Uterus (tissue), 3 donors: ENCODE measurements at regions not wholly inside any gene's neighbourhood (a gene's known extent, or its start where the extent isn't known, plus 50 kb on each side); places are given as distances from the start of the nearest gene placed in this dataset.

ENCODE experiments used
- DNase-seq, 2 donors: peaks; one replicate each; pipeline ENCODE4 v3.0.0-alpha.2; 2019 to 2020
- H3K27ac ChIP-seq, 2 donors: fragments of 200-600 bp; sonication (generic); 1 replicate in 1 of 2; 2 replicates in 1 of 2; pipeline ENCODE4 v1.5.1; 2016 to 2018
- H3K27me3 ChIP-seq, 2 donors: fragments of 200-600 bp; sonication (generic); one replicate each; pipeline ENCODE4 v1.5.1; 2018 to 2019; ENCODE audit warnings: control low read depth in 1 of 2
- H3K36me3 ChIP-seq, 2 donors: fragments of 200-600 bp; sonication (generic); one replicate each; pipeline ENCODE4 v1.5.1; 2019; ENCODE audit warnings: control low read depth in 1 of 2
- H3K4me1 ChIP-seq, 2 donors: fragments of 200-600 bp; sonication (generic); one replicate each; pipeline ENCODE4 v1.5.1; 2018 to 2019; ENCODE audit warnings: control low read depth in 1 of 2
- H3K4me3 ChIP-seq, 2 donors: fragments of 200-600 bp; sonication (generic); 1 replicate in 1 of 2; 2 replicates in 1 of 2; pipeline ENCODE4 v1.5.1; 2018 to 2019; ENCODE audit warnings: mild to moderate bottlenecking in 1 of 2
- H3K9me3 ChIP-seq, 2 donors: fragments of 200-600 bp; sonication (generic); one replicate each; pipeline ENCODE4 v1.5.1; 2019; ENCODE audit warnings: control low read depth in 1 of 2
- POLR2A ChIP-seq, 2 donors: fragments of 450-650 bp; IDR thresholded peaks; one replicate each; pipeline ENCODE4 v1.6.1; 2016; ENCODE audit warnings: antibody characterized with exemption in 2 of 2, mild to moderate bottlenecking in 1 of 2, moderate library complexity in 1 of 2
- intact Hi-C: fragments of 100-400 bp; cut with DNase I; formaldehyde crosslinking; loops from one replicate; pipeline ENCODE4 v1.15.1; 2023; ENCODE audit warnings: low total_unique reads
- TF ChIP-seq, protein P1 (sequence below), 4 experiments: fragments of 200-600 bp in 2 of 4; fragments of 450-650 bp in 2 of 4; sonication (generic) in 2 of 4; IDR thresholded peaks; one replicate each; pipeline ENCODE4 v1.5.1; 2016 to 2019; ENCODE audit warnings: antibody characterized with exemption in 4 of 4, mild to moderate bottlenecking in 2 of 4, moderate library complexity in 1 of 4
- donor health status: DM: yes; HTN: yes; CAD: no.

GRCh38 chr12:107441665-107442300 lies 243.8 kb upstream of the PWP1 start:
- Histone ChIP-seq H3K27me3 (no peaks in the 10 kb centered on the region), H3K27ac (peak overlapping the region in 1 of 2 donors; percentile 17), H3K9me3 (no peaks in the 10 kb centered on the region), H3K4me1 (no peaks in the 10 kb centered on the region), H3K36me3 (no peaks in the 10 kb centered on the region), H3K4me3 (no peak overlapping the region)
- TF ChIP-seq, protein P1, sequence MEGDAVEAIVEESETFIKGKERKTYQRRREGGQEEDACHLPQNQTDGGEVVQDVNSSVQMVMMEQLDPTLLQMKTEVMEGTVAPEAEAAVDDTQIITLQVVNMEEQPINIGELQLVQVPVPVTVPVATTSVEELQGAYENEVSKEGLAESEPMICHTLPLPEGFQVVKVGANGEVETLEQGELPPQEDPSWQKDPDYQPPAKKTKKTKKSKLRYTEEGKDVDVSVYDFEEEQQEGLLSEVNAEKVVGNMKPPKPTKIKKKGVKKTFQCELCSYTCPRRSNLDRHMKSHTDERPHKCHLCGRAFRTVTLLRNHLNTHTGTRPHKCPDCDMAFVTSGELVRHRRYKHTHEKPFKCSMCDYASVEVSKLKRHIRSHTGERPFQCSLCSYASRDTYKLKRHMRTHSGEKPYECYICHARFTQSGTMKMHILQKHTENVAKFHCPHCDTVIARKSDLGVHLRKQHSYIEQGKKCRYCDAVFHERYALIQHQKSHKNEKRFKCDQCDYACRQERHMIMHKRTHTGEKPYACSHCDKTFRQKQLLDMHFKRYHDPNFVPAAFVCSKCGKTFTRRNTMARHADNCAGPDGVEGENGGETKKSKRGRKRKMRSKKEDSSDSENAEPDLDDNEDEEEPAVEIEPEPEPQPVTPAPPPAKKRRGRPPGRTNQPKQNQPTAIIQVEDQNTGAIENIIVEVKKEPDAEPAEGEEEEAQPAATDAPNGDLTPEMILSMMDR (IDR thresholded peaks at IDR 0.05), result no peak
- no peak for TF ChIP-seq POLR2A (IDR thresholded peaks at IDR 0.05)
- DNase-seq, result peak in 1 of 2 donors; percentile 14
- intact Hi-C loops, result no loop called here

DNA sequence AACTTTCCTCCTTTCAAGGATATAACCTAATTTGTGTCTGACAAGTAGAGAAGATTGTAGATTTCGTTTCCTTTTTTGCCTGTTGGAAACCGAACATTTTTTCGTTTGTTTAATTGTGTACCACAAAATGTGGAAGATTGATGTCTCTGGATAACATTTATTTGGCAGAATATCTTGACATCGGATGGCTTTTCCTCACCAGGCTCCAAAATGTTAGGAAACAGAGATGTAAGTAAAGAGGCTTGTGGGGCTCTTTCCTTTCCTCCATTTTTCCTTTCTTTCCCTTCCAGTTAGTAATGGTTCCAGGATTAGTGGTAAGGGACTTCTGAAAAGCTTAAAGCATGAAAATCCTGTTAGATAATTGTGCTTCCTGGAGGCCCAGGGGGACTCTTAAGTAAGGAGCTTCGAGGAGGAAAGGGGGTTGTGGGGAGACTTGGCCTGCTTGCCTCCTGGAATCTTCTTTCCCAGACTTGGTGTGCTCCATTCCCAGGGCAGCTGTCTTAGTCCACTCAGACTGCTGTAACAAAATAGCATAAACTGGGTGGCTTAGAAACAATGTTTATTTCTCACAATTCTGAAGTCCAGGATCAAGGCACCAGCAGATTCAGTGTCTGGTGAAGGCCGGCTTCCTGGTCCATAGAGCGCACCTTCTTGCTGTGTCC lies 243.1 kb upstream of the PWP1 start:
- H3K4me3 ChIP-seq, result no peak overlapping the region
- no peak for DNase-seq
- intact Hi-C loops, result no loop called here

DNA sequence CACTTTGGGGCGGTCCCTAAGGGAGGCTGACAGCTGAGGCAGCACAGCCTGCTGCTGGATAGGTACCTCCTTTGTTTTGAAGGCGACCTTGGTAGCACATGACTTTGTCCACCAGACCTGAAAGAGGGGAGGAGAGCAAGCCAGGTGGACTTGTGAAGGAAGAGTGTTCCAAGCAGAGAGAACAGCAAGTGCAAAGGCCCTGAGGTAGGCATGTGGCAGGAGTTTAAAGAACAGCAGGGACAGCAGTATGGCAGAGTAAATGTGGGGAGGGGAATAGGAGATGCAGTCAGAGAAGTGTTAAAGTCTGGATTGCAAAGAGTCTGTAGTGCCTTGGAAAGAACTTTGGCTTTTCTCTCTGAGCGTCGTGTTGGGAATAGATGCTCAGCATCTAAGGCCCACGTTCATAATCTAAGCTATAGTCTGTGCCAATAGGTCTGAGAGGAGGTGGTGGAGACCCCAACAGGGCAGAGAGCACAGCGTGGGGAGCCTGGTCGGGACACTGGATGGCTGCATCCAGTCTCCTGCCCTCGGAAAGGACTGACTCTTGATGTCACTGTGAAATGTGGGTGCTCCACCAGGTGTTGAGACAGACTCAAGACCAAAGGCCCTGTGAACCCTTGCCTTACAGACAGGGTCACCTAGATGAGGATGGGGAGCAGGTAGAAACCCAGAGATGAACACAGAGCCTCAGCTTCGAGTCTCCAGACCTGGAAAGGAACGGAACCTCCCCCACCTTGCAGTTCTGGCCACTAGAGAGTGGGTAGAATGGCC lies 242.1 kb upstream of the PWP1 start:
- no peak overlapping the region for H3K27ac ChIP-seq

More for the DNA sequence above, 243.1 kb upstream of the PWP1 start:
- Histone ChIP-seq H3K27me3 (no peaks in the 10 kb centered on the region), H3K4me1 (no peaks in the 10 kb centered on the region), H3K9me3 (no peaks in the 10 kb centered on the region), H3K36me3 (no peaks in the 10 kb centered on the region), H3K27ac (peak overlapping the region in 1 of 2 donors; percentile 17)
- TF ChIP-seq, protein P1 (IDR thresholded peaks at IDR 0.05), result no peak
- no peak for TF ChIP-seq POLR2A (IDR thresholded peaks at IDR 0.05)

GRCh38 chr12:107444771-107445170 lies 240.8 kb upstream of the PWP1 start:
- no peak for DNase-seq
- Histone ChIP-seq H3K27me3 (no peaks in the 10 kb centered on the region), H3K27ac (no peak overlapping the region), H3K4me3 (no peak overlapping the region), H3K4me1 (no peaks in the 10 kb centered on the region), H3K36me3 (no peaks in the 10 kb centered on the region), H3K9me3 (no peaks in the 10 kb centered on the region)
- intact Hi-C loops, result no loop called here
- TF ChIP-seq POLR2A (IDR thresholded peaks at IDR 0.05), result no peak
- TF ChIP-seq, protein P1 (IDR thresholded peaks at IDR 0.05), result no peak

More for the DNA sequence above, 242.1 kb upstream of the PWP1 start:
- no peak for TF ChIP-seq POLR2A (IDR thresholded peaks at IDR 0.05)
- TF ChIP-seq, protein P1 (IDR thresholded peaks at IDR 0.05), result no peak
- H3K4me1 ChIP-seq, result no peaks in the 10 kb centered on the region
- no peaks in the 10 kb centered on the region for H3K27me3 ChIP-seq
- intact Hi-C loops, result no loop called here
- H3K9me3 ChIP-seq, result no peaks in the 10 kb centered on the region
- no peak for DNase-seq
- H3K36me3 ChIP-seq, result no peaks in the 10 kb centered on the region
- H3K4me3 ChIP-seq, result no peak overlapping the region

GRCh38 chr12:107446476-107446875 lies 239.1 kb upstream of the PWP1 start:
- Histone ChIP-seq H3K36me3 (no peaks in the 10 kb centered on the region), H3K9me3 (no peaks in the 10 kb centered on the region), H3K27me3 (no peaks in the 10 kb centered on the region), H3K4me1 (no peaks in the 10 kb centered on the region), H3K4me3 (no peak overlapping the region), H3K27ac (no peak overlapping the region)
- no peak for DNase-seq
- TF ChIP-seq POLR2A (IDR thresholded peaks at IDR 0.05), result no peak
- TF ChIP-seq, protein P1 (IDR thresholded peaks at IDR 0.05), result no peak
- intact Hi-C loops, result no loop called here
